ENCODE measurements at regions not wholly inside any gene's neighbourhood (a gene's known extent, or its start where the extent isn't known, plus 50 kb on each side); places are given as distances from the start of the nearest gene placed in this dataset.

DNA sequence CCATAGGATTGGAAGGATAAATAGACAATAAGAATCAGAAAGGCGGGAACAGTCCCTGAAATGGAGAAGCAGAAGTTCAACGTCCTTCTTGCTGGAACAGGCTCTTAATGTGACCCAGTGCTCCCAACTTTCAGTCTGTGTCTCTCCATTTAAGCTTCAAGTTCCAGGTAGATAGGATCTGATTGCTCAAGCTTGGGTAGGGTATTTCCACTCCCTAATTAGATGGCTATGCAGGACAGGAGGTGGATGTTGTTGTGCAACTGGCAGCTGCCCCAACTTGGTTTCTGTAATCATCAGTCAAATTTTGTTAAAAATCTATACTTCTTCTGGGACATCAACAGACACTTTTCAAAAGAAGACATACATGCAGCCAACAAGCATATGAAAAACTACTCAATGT lies 266.2 kb downstream of the C12orf75 start:
- no peaks in the 10 kb centered on the region for H3K4me1 ChIP-seq (ENCODE audit: insufficient read depth, low read length)
- TF ChIP-seq MBD4 (IDR thresholded peaks at IDR 0.05; ENCODE audit: borderline replicate concordance, low read length) = no peak
- TF ChIP-seq ZNF24 (IDR thresholded peaks at IDR 0.05) = no peak
- no peak for TF ChIP-seq ZNF773 (CRISPR knock-in tag; IDR thresholded peaks at IDR 0.05; ENCODE audit: borderline replicate concordance)
- TF ChIP-seq NFIC (IDR thresholded peaks at IDR 0.05; ENCODE audit: low read length) = no peak
- no peak for TF ChIP-seq CSRNP1 (CRISPR knock-in tag; IDR thresholded peaks at IDR 0.05)
- TF ChIP-seq, protein P1, sequence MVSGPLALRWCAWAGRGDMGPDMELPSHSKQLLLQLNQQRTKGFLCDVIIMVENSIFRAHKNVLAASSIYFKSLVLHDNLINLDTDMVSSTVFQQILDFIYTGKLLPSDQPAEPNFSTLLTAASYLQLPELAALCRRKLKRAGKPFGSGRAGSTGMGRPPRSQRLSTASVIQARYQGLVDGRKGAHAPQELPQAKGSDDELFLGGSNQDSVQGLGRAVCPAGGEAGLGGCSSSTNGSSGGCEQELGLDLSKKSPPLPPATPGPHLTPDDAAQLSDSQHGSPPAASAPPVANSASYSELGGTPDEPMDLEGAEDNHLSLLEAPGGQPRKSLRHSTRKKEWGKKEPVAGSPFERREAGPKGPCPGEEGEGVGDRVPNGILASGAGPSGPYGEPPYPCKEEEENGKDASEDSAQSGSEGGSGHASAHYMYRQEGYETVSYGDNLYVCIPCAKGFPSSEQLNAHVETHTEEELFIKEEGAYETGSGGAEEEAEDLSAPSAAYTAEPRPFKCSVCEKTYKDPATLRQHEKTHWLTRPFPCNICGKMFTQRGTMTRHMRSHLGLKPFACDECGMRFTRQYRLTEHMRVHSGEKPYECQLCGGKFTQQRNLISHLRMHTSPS (CRISPR knock-in tag; IDR thresholded peaks at IDR 0.05; ENCODE audit: low read depth) = no peak
- TF ChIP-seq FOXA1 (IDR thresholded peaks at IDR 0.05) = no peak
- TF ChIP-seq FOXA1 (CRISPR knock-in tag; IDR thresholded peaks at IDR 0.05) = no peak
- TF ChIP-seq, protein P2, sequence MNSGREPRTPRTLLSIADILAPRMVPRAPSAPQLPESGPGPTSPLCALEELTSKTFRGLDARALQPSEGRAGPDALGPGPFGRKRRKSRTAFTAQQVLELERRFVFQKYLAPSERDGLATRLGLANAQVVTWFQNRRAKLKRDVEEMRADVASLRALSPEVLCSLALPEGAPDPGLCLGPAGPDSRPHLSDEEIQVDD (CRISPR knock-in tag; IDR thresholded peaks at IDR 0.05; ENCODE audit: borderline replicate concordance) = no peak
- no peak for TF ChIP-seq TMF1 (CRISPR knock-in tag; IDR thresholded peaks at IDR 0.05; ENCODE audit: low read depth)
- no peak for TF ChIP-seq MAF1 (CRISPR knock-in tag; IDR thresholded peaks at IDR 0.05; ENCODE audit: borderline replicate concordance)
- TF ChIP-seq KLF15 (CRISPR knock-in tag; IDR thresholded peaks at IDR 0.05; ENCODE audit: borderline replicate concordance) = no peak
- no peak for TF ChIP-seq GFI1 (CRISPR knock-in tag; IDR thresholded peaks at IDR 0.05; ENCODE audit: borderline replicate concordance)
- TF ChIP-seq, protein P3, sequence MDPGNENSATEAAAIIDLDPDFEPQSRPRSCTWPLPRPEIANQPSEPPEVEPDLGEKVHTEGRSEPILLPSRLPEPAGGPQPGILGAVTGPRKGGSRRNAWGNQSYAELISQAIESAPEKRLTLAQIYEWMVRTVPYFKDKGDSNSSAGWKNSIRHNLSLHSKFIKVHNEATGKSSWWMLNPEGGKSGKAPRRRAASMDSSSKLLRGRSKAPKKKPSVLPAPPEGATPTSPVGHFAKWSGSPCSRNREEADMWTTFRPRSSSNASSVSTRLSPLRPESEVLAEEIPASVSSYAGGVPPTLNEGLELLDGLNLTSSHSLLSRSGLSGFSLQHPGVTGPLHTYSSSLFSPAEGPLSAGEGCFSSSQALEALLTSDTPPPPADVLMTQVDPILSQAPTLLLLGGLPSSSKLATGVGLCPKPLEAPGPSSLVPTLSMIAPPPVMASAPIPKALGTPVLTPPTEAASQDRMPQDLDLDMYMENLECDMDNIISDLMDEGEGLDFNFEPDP (CRISPR knock-in tag; conservative IDR thresholded peaks at IDR 0.05) = no peak
- TF ChIP-seq RNF2 (conservative IDR thresholded peaks at IDR 0.05; ENCODE audit: low read depth) = no peak
- TF ChIP-seq SP4 (CRISPR knock-in tag; IDR thresholded peaks at IDR 0.05) = no peak
- no peak for TF ChIP-seq ZNF343 (CRISPR knock-in tag; IDR thresholded peaks at IDR 0.05)
- TF ChIP-seq, protein P4, sequence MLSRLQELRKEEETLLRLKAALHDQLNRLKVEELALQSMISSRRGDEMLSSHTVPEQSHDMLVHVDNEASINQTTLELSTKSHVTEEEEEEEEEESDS (CRISPR knock-in tag; IDR thresholded peaks at IDR 0.05; ENCODE audit: borderline replicate concordance) = no peak
- TF ChIP-seq DR1 (CRISPR knock-in tag; IDR thresholded peaks at IDR 0.05) = no peak
- no peak for TF ChIP-seq ZNF674 (CRISPR knock-in tag; IDR thresholded peaks at IDR 0.05; ENCODE audit: low read depth)
- TF ChIP-seq, protein P5, sequence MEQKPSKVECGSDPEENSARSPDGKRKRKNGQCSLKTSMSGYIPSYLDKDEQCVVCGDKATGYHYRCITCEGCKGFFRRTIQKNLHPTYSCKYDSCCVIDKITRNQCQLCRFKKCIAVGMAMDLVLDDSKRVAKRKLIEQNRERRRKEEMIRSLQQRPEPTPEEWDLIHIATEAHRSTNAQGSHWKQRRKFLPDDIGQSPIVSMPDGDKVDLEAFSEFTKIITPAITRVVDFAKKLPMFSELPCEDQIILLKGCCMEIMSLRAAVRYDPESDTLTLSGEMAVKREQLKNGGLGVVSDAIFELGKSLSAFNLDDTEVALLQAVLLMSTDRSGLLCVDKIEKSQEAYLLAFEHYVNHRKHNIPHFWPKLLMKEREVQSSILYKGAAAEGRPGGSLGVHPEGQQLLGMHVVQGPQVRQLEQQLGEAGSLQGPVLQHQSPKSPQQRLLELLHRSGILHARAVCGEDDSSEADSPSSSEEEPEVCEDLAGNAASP (CRISPR knock-in tag; IDR thresholded peaks at IDR 0.05; ENCODE audit: borderline replicate concordance) = no peak
- FAIRE-seq = no peak

More for the DNA sequence above, 266.2 kb downstream of the C12orf75 start:
- Histone ChIP-seq H3K4me2 (ENCODE audit: low read depth, low read length) (no peak overlapping the region), H3K27me3 (ENCODE audit: control insufficient read depth in 1 of 2, insufficient read depth in 2 of 2, low read length in 2 of 2) (no peaks in the 10 kb centered on the region; a peak in 1 of 5 replicates), H3K9ac (ENCODE audit: insufficient read depth, low read depth, low read length) (no peak overlapping the region), H3K9me3 (ENCODE audit: low read length) (no peaks in the 10 kb centered on the region), H2AFZ (ENCODE audit: low read length) (no peak overlapping the region), H3K4me3 (replicated peaks in 1 of 3; ENCODE audit: insufficient read depth in 1 of 3, low read depth in 2 of 3, low read length in 3 of 3) (no peak overlapping the region), H4K20me1 (ENCODE audit: insufficient read depth, low read length) (no peaks in the 10 kb centered on the region), H3K36me3 (replicated peaks in 1 of 2; ENCODE audit: control insufficient read depth in 1 of 2, insufficient read depth in 2 of 2, low read length in 2 of 2) (no peaks in the 10 kb centered on the region), H3K27ac (ENCODE audit: extremely low read length, insufficient read depth, low read length) (no peak overlapping the region), H3K79me2 (ENCODE audit: insufficient read depth, low read length) (no peaks in the 10 kb centered on the region)
- BruUV-seq (replicated peaks) = no TSS peak
- DNase-seq (ENCODE audit: low spot score) = no peak
- intact Hi-C loops (cut with micrococcal nuclease; ENCODE audit: unreplicated experiment) = no loop called here
- ATAC-seq = no peak
- WGBS (ENCODE audit: low lambda C conversion rate) = 13% methylated on average over 2 of the region's 2 CpGs
- POLR2A ChIA-PET = no interaction called here
- in situ Hi-C loops (cut with HindIII; ENCODE audit: extremely low pct_ligation_motif_present, low pct_unique_long_range_greater_than_20kb) = no loop called here
- CTCF ChIA-PET (ENCODE audit: low intra/inter-chr PET ratio, low total read pairs) = no interaction called here
